Fibroblast of lung (primary cell): ENCODE measurements at regions not wholly inside any gene's neighbourhood (a gene's known extent, or its start where the extent isn't known, plus 50 kb on each side); places are given as distances from the start of the nearest gene placed in this dataset.

Experiments used
- CTCF ChIP-seq, 2 donors: IDR thresholded peaks in 1 of 2; conservative IDR thresholded peaks in 1 of 2; 1 replicate in 1 of 2; 2 replicates in 1 of 2; pipeline ENCODE4 v1.5.1; 2011 to 2012; ENCODE audit warnings: low read length in 2 of 2, control low read depth in 1 of 2, inconsistent platforms in 1 of 2, low read depth in 1 of 2, mild to moderate bottlenecking in 1 of 2
- EZH2 ChIP-seq: IDR thresholded peaks from 2 replicates; pipeline ENCODE4 v1.5.1; 2012; ENCODE audit warnings: low read length, control low read depth, mild to moderate bottlenecking; ENCODE audit errors: missing control alignments

DNA sequence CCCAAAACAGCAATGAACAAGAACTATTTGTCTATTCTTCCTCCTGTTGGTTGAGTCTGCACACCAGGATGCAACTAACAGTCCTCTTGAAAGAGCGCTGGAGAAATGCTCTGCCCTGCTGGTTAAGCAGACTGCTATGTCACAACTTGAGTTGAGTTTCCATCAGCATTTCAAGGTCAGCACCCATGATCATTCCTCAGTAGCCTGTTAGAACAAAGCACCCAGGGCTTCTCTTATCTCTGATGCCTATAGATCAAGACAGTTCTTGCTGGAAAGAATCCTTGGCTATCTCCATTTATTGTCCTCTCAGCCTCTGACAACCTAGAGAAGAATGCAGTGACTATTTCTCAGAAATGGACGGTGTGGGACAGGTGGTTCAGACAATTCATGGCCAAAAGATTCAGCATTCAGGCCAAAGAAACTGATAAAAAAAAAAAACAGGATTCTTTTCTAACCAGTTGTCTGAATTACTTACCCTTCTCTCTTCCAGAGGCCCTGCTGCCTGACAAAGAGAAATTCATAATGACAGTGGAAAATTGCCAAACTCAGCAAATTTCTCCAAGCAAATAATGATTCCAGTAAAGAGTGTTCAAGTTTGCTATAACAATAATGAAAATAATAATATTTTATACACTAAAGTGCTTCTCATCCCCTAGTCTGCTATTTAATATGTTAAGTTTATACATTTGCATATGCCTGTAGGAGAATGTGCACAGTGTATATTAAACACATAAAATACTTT, 306.7 kb downstream of the EMP1 start:
- no peak for TF ChIP-seq CTCF (conservative IDR thresholded peaks at IDR 0.05 in 1 of 2, IDR thresholded peaks at IDR 0.05 in 1 of 2; ENCODE audit: low read depth in 1 of 2, low read length in 2 of 2)
- no peak for TF ChIP-seq EZH2
